H9 (cell line): ENCODE measurements at regions not wholly inside any gene's neighbourhood (a gene's known extent, or its start where the extent isn't known, plus 50 kb on each side); places are given as distances from the start of the nearest gene placed in this dataset.
"Not testable (repeated sequence)": the region's sequence is repeated elsewhere in the genome, so short reads cannot be mapped to it uniquely, and the experiment has no call there.

Source experiments
- DNase-seq: peaks from one replicate; pipeline ENCODE4 v3.0.0-alpha.2; 2017
- H2AFZ ChIP-seq: one replicate; pipeline ENCODE4 v1.6.1; 2013; ENCODE audit warnings: mild to moderate bottlenecking, low read length, control low read depth, moderate library complexity
- H2AK5ac ChIP-seq: 2 replicates; pipeline ENCODE4 v1.6.1; 2013; ENCODE audit warnings: low read length, control low read depth, mixed read lengths; ENCODE audit not compliant: insufficient read length
- H2BK120ac ChIP-seq: one replicate; pipeline ENCODE4 v1.6.1; 2013; ENCODE audit warnings: low read depth, mild to moderate bottlenecking, low read length, control low read depth, inconsistent platforms; ENCODE audit not compliant: poor library complexity, severe bottlenecking
- H2BK12ac ChIP-seq: 2 replicates; pipeline ENCODE4 v1.6.1; 2013; ENCODE audit warnings: low read length, control low read depth, mixed read lengths, low read depth; ENCODE audit not compliant: insufficient read length
- H2BK15ac ChIP-seq: 2 replicates; pipeline ENCODE4 v1.6.1; 2013; ENCODE audit warnings: low read depth, low read length, control low read depth
- H2BK20ac ChIP-seq: one replicate; pipeline ENCODE4 v1.6.1; 2013; ENCODE audit warnings: low read depth, mild to moderate bottlenecking, low read length, control low read depth, inconsistent platforms; ENCODE audit not compliant: poor library complexity, severe bottlenecking
- H2BK5ac ChIP-seq: 2 replicates; pipeline ENCODE4 v1.6.1; 2013; ENCODE audit warnings: low read length, control low read depth, mixed read lengths; ENCODE audit not compliant: insufficient read length
- H3K14ac ChIP-seq: 2 replicates; pipeline ENCODE4 v1.6.1; 2013; ENCODE audit warnings: low read length, control low read depth; ENCODE audit not compliant: insufficient read depth
- H3K18ac ChIP-seq: 2 replicates; pipeline ENCODE4 v1.6.1; 2013; ENCODE audit warnings: low read depth, mild to moderate bottlenecking, mixed read lengths, low read length, control low read depth; ENCODE audit not compliant: insufficient read length
- H3K23ac ChIP-seq: 2 replicates; pipeline ENCODE4 v1.6.1; 2013; ENCODE audit warnings: low read length, control low read depth, mixed read lengths, low read depth; ENCODE audit not compliant: insufficient read length
- H3K23me2 ChIP-seq: 2 replicates; pipeline ENCODE4 v1.6.1; 2013; ENCODE audit warnings: low read depth, mild to moderate bottlenecking, mixed read lengths, low read length, control low read depth; ENCODE audit not compliant: insufficient read length, poor library complexity, severe bottlenecking
- H3K27ac ChIP-seq: 2 replicates; pipeline ENCODE4 v1.5.1; 2013; ENCODE audit warnings: low read length, control low read depth, mixed read lengths, low read depth; ENCODE audit not compliant: insufficient read length
- H3K27me3 ChIP-seq: 2 replicates; pipeline ENCODE4 v1.6.1; 2013; ENCODE audit warnings: low read length, control low read depth, inconsistent platforms; ENCODE audit not compliant: insufficient read depth
- H3K4ac ChIP-seq: 2 replicates; pipeline ENCODE4 v1.6.1; 2013; ENCODE audit warnings: low read depth, mild to moderate bottlenecking, control low read depth, inconsistent platforms, low read length, moderate library complexity
- H3K4me1 ChIP-seq: 2 replicates; pipeline ENCODE4 v1.6.1; 2013; ENCODE audit warnings: low read length, control low read depth, inconsistent platforms; ENCODE audit not compliant: insufficient read depth
- H3K4me2 ChIP-seq: 2 replicates; pipeline ENCODE4 v1.6.1; 2013; ENCODE audit warnings: low read length, control low read depth, mixed read lengths; ENCODE audit not compliant: insufficient read length, insufficient read depth
- H3K56ac ChIP-seq: 2 replicates; pipeline ENCODE4 v1.6.1; 2013; ENCODE audit warnings: low read depth, mild to moderate bottlenecking, mixed read lengths, low read length, control low read depth; ENCODE audit not compliant: insufficient read length
- H3K79me1 ChIP-seq: 2 replicates; pipeline ENCODE4 v1.6.1; 2013; ENCODE audit warnings: low read depth, mild to moderate bottlenecking, moderate library complexity, low read length, control low read depth, inconsistent platforms; ENCODE audit not compliant: insufficient read depth, poor library complexity, severe bottlenecking
- H3K79me2 ChIP-seq: 2 replicates; pipeline ENCODE4 v1.6.1; 2013; ENCODE audit warnings: low read length, control low read depth, inconsistent platforms; ENCODE audit not compliant: insufficient read depth
- H3K9ac ChIP-seq: 2 replicates; pipeline ENCODE4 v1.6.1; 2013; ENCODE audit warnings: low read length, control low read depth, mixed read lengths; ENCODE audit not compliant: insufficient read length; ENCODE audit errors: extremely low read depth
- H3K9me3 ChIP-seq: one replicate; pipeline ENCODE4 v1.6.1; 2013; ENCODE audit warnings: low read depth, low read length, inconsistent platforms; ENCODE audit not compliant: control insufficient read depth
- H3T11ph ChIP-seq: one replicate; pipeline ENCODE4 v1.6.1; 2013; ENCODE audit warnings: mild to moderate bottlenecking, low read length, control low read depth, inconsistent platforms
- H4K20me1 ChIP-seq: one replicate; pipeline ENCODE4 v1.6.1; 2013; ENCODE audit not compliant: control insufficient read depth, insufficient read length, insufficient read depth
- H4K5ac ChIP-seq: 2 replicates; pipeline ENCODE4 v1.6.1; 2013; ENCODE audit warnings: low read depth, mild to moderate bottlenecking, mixed read lengths, low read length, control low read depth; ENCODE audit not compliant: insufficient read length
- H4K8ac ChIP-seq: replicated peaks from 2 replicates; pipeline ENCODE4 v1.6.1; 2013; ENCODE audit warnings: low read length, control low read depth, mixed read lengths, low read depth; ENCODE audit not compliant: insufficient read length
- H4K91ac ChIP-seq: 2 replicates; pipeline ENCODE4 v1.6.1; 2013; ENCODE audit warnings: low read depth, mild to moderate bottlenecking, moderate library complexity, mixed read lengths, low read length, control low read depth; ENCODE audit not compliant: insufficient read length
- H3K27ac Mint-ChIP-seq, 3 experiments: 2 replicates in 2 of 3; 3 replicates in 1 of 3; pipeline ENCODE4 v1.8.0; 2020 to 2021; ENCODE audit warnings: mixed read lengths in 3 of 3, mild to moderate bottlenecking in 1 of 3, moderate library complexity in 1 of 3
- H3K27me3 Mint-ChIP-seq: 2 replicates; pipeline ENCODE4 v1.8.0; 2021; ENCODE audit warnings: low read depth, mild to moderate bottlenecking, moderate library complexity, mixed read lengths
- H3K36me3 Mint-ChIP-seq, 3 experiments: 2 replicates in 2 of 3; 3 replicates in 1 of 3; pipeline ENCODE4 v1.8.0; 2020 to 2021; ENCODE audit warnings: low read depth in 3 of 3, mixed read lengths in 3 of 3; ENCODE audit not compliant: insufficient read depth in 1 of 3
- H3K4me1 Mint-ChIP-seq, 2 experiments: 2 replicates each; pipeline ENCODE4 v1.8.0; 2020; ENCODE audit warnings: mixed read lengths in 2 of 2
- H3K4me3 Mint-ChIP-seq, 2 experiments: 2 replicates in 1 of 2; 3 replicates in 1 of 2; pipeline ENCODE4 v1.8.0; 2020 to 2021; ENCODE audit warnings: mild to moderate bottlenecking in 2 of 2, mixed read lengths in 2 of 2, moderate library complexity in 1 of 2
- H3K9me3 Mint-ChIP-seq, 2 experiments: 2 replicates in 1 of 2; 3 replicates in 1 of 2; pipeline ENCODE4 v1.8.0; 2020; ENCODE audit warnings: mild to moderate bottlenecking in 2 of 2, mixed read lengths in 2 of 2, moderate library complexity in 1 of 2
- WGBS: extraction: QIAGEN DNeasy Blood & Tissue Kit; methylation state at CpG from one replicate; pipeline ENCODE4 v1.1.7; 2013; ENCODE audit warnings: missing lambda C conversion rate, low lambda C conversion rate, mixed read lengths; ENCODE audit not compliant: insufficient read length; ENCODE audit errors: extremely low coverage; 5-methylcytosine and 5-hydroxymethylcytosine counted together
- TF ChIP-seq, protein P1 (sequence below): fragments of 200-600 bp; sonication (generic); conservative IDR thresholded peaks from 3 replicates; pipeline ENCODE4 v1.8.0; 2021; ENCODE audit warnings: antibody characterized with exemption, mild to moderate bottlenecking

DNA sequence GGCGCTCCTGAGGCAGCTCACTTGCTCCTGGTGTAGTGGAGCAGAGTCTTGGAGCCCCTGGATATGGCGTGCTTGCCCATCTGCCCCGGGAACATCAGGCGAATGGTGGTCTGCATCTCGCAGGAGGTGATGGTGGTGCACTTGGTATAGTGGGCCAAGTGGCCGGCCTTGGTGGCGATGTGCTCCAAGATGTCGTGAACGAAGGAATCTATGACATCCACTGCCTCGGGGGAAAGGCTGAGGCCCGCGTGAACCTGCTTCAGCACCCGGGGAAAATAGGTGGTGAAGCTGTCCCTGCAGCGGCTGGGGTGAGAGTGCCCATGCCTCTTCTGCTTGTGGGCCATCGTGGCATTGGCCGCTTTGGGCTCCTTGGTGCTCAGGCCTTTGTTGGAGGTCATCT is 58.1 kb upstream of the TMSB15B start:
- H2BK12ac ChIP-seq: no peak overlapping the region
- no peak overlapping the region for H2AK5ac ChIP-seq
- H3K9ac ChIP-seq: no peak overlapping the region
- no CpG with 5 or more reads among the region's 16 CpGs for WGBS
- no peak overlapping the region for H3K18ac ChIP-seq
- H3K79me2 ChIP-seq: no peaks in the 10 kb centered on the region
- no peak overlapping the region for H3T11ph ChIP-seq
- no peak for DNase-seq
- no peak overlapping the region for H2BK5ac ChIP-seq
- no peaks in the 10 kb centered on the region for H3K23me2 ChIP-seq
- H3K27me3 Mint-ChIP-seq: peaks cover 17% of the 10 kb centered on the region
- H3K4ac ChIP-seq: no peak overlapping the region
- H3K4me1 ChIP-seq: no peaks in the 10 kb centered on the region
- H3K27ac Mint-ChIP-seq: no peak overlapping the region
- H2BK20ac ChIP-seq: no peak overlapping the region
- no peak overlapping the region for H3K23ac ChIP-seq
- TF ChIP-seq, protein P1, sequence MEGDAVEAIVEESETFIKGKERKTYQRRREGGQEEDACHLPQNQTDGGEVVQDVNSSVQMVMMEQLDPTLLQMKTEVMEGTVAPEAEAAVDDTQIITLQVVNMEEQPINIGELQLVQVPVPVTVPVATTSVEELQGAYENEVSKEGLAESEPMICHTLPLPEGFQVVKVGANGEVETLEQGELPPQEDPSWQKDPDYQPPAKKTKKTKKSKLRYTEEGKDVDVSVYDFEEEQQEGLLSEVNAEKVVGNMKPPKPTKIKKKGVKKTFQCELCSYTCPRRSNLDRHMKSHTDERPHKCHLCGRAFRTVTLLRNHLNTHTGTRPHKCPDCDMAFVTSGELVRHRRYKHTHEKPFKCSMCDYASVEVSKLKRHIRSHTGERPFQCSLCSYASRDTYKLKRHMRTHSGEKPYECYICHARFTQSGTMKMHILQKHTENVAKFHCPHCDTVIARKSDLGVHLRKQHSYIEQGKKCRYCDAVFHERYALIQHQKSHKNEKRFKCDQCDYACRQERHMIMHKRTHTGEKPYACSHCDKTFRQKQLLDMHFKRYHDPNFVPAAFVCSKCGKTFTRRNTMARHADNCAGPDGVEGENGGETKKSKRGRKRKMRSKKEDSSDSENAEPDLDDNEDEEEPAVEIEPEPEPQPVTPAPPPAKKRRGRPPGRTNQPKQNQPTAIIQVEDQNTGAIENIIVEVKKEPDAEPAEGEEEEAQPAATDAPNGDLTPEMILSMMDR: no peak
- H2BK15ac ChIP-seq: no peak overlapping the region
- H3K36me3 Mint-ChIP-seq: peaks cover 20 to 26% (median 21%) of the 10 kb centered on the region in 3 experiments
- H3K9me3 ChIP-seq: peaks cover 34% of the 10 kb centered on the region
- H2BK120ac ChIP-seq: no peak overlapping the region
- no peak overlapping the region for H3K27ac ChIP-seq
- H3K14ac ChIP-seq: no peak overlapping the region
- H3K79me1 ChIP-seq: no peaks in the 10 kb centered on the region
- no peak overlapping the region for H3K56ac ChIP-seq
- no peak overlapping the region for H2AFZ ChIP-seq
- no peak overlapping the region for H4K8ac ChIP-seq
- H3K9me3 Mint-ChIP-seq: peaks cover 60 to 85% of the 10 kb centered on the region in 2 experiments
- H4K5ac ChIP-seq: no peak overlapping the region
- H3K27me3 ChIP-seq: no peaks in the 10 kb centered on the region
- H4K20me1 ChIP-seq: no peaks in the 10 kb centered on the region
- H4K91ac ChIP-seq: no peak overlapping the region
- H3K4me2 ChIP-seq: no peak overlapping the region
- no peak overlapping the region for H3K4me3 Mint-ChIP-seq
- H3K4me1 Mint-ChIP-seq: no peaks in the 10 kb centered on the region

DNA sequence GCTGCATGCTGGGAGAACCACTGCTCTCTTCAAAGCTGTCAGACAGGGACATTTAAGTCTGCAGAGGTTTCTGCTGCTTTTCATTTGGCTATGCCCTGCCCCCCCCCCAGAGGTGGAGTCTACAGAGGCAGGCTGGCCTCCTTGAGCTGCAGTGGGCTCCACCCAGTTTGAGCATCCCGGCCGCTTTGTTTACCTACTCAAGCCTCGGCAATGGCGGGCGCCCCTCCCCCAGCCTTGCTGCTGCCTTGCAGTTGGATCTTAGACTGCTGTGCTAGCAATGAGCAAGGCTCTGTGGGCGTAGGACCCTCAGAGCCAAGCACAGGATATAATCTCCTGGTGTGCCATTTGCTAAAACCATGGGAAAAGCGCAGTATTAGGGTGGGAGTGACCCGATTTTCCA is 59.8 kb upstream of the TMSB15B start:
- H2BK12ac ChIP-seq, H2BK20ac ChIP-seq, H3K27ac Mint-ChIP-seq, H3K56ac ChIP-seq, H3K27me3 ChIP-seq, H2BK15ac ChIP-seq, H3K27ac ChIP-seq, H3T11ph ChIP-seq, H2BK5ac ChIP-seq, H3K23me2 ChIP-seq, H3K9ac ChIP-seq, H3K14ac ChIP-seq, H4K20me1 ChIP-seq, H2AFZ ChIP-seq, H3K23ac ChIP-seq, H4K91ac ChIP-seq, H3K4ac ChIP-seq, H2BK120ac ChIP-seq, H4K5ac ChIP-seq, H4K8ac ChIP-seq, H3K4me3 Mint-ChIP-seq, H3K18ac ChIP-seq, H3K79me1 ChIP-seq, H3K79me2 ChIP-seq, H3K4me1 ChIP-seq, H2AK5ac ChIP-seq, DNase-seq, H3K4me1 Mint-ChIP-seq, H3K4me2 ChIP-seq: not testable (repeated sequence)
- H3K9me3 Mint-ChIP-seq: peaks cover 69 to 85% of the 10 kb centered on the region in 2 experiments
- H3K36me3 Mint-ChIP-seq: peaks cover 21 to 29% (median 21%) of the 10 kb centered on the region in 3 experiments
- WGBS: no CpG with 5 or more reads among the region's 8 CpGs
- H3K9me3 ChIP-seq: peaks cover 34% of the 10 kb centered on the region
- H3K27me3 Mint-ChIP-seq: peaks cover 15% of the 10 kb centered on the region
